22Rv1 (cell line): ENCODE measurements at regions not wholly inside any gene's neighbourhood (a gene's known extent, or its start where the extent isn't known, plus 50 kb on each side); places are given as distances from the start of the nearest gene placed in this dataset.

Source experiments
- H3K27ac ChIP-seq: fragments of 450-650 bp; 2 replicates; pipeline ENCODE4 v1.5.1; 2017
- CTCF ChIP-seq: fragments of 450-650 bp; IDR thresholded peaks from 2 replicates; pipeline ENCODE4 v1.5.1; 2017; ENCODE audit warnings: mild to moderate bottlenecking
- ZFX ChIP-seq: fragments of 450-650 bp; IDR thresholded peaks from 2 replicates; pipeline ENCODE4 v1.6.1; 2017; ENCODE audit warnings: antibody characterized with exemption, borderline replicate concordance

- TF ChIP-seq CTCF (no peak), ZFX (no peak)
- no peak overlapping the region for H3K27ac ChIP-seq
These were observed 117.0 kb upstream of the MAF start for GRCh38 chr16:79717333-79718137.

DNA sequence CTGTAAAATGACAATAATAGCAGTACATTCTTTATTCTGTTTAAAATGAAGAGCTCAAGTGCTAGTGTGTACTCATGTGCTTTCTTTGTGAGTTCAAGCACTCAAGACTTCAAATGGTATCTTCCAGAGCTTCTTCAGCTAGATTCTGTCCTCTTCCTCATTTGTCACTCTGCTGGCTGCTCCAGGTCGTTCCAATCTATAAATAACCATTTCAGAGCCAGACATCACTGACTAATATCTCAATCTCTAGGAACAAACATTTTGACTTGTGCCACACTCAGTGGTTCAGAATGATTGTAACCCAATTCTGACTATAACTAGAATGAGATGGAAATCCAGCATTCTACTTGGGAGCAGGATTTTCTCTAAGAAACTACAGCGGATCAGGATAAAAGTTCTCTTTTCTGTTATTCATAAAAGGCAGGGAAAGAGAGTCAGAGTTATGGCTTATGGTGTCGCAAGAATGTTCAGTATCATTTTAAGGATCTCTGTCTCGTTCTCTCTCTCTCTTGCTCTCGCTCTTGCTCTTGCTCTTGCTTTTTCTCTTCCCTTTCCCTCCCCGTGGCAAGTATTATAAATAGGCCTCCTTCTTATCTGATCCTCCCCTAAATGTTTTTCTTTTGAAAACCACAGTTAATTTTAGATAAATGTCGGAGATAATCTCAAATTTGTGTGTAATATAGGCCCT lies 116.3 kb upstream of the MAF start:
- TF ChIP-seq CTCF (no peak), ZFX (no peak)
- H3K27ac ChIP-seq, result no peak overlapping the region

- H3K27ac ChIP-seq, result no peak overlapping the region
- TF ChIP-seq CTCF (no peak), ZFX (no peak)
These were observed 114.5 kb upstream of the MAF start for GRCh38 chr16:79715061-79715460.

DNA sequence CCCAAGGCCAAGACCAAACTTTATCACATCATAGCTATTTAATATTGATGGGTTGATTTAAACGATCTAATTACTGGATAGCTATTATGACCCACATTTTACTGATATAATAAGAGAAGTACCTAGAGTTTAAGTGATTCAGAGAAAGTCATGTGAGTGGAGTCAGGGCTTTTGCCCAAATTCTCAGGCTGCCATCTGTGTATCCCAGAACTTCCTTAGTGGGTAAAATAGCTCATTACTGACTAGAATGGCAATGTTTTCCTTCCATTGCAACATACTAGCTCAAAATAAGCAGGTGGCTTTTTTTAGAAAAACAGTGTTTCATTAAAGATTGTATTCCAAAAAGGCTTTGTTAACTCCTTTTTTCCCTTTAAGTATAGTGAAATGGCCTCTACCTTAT lies 113.9 kb upstream of the MAF start:
- H3K27ac ChIP-seq, result no peak overlapping the region
- TF ChIP-seq ZFX (no peak), CTCF (no peak)

GRCh38 chr16:79713609-79714309 lies 113.2 kb upstream of the MAF start:
- H3K27ac ChIP-seq, result no peak overlapping the region
- TF ChIP-seq ZFX (no peak), CTCF (no peak)

DNA sequence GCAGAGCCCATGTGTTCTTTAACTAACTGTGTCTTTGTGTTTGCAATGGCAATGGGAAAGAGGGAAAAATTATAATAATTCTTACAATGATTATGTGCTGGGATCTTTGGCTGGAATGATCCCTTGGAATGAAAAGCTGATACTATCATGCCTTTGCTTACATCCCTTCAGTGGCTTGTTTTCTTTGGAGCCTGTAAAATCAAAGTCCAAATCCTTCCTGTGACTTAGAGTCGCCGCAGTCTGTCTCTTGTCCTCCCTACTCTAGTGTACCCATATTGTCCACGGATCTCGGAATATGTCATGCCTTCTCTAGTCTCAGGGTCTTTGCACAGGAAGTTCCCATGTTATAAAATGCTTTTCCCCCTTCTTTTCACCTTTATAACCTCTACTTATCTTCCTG lies 111.7 kb upstream of the MAF start:
- H3K27ac ChIP-seq, result 0 out of 2 replicates have a peak overlapping the region, but pooled peaks have one; percentile 10
- TF ChIP-seq ZFX, result no peak
- no peak for TF ChIP-seq CTCF

DNA sequence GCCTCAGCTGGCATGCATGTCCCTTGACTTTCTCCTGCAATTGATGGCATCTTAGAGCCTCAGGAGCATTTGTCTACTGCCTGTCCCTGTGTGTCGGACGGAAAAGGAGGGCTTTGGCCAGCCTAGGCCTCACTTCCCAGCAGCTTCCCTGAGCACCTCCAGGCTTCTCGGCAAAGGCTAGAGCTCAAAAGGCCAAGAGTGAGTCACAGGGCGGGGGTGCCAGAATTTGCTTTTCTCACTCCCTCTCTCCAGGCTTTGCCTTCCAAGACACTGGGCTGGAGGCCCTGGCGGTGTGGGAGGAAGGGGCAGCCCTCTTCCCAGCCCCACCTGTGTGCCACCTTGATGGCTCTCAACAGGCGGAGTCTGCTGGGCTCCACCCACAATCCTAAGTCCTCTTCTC lies 107.3 kb upstream of the MAF start:
- TF ChIP-seq CTCF (no peak), ZFX (no peak)
- H3K27ac ChIP-seq, result no peak overlapping the region
